NCI-H2196 (cell line): ENCODE measurements at regions not wholly inside any gene's neighbourhood (a gene's known extent, or its start where the extent isn't known, plus 50 kb on each side); places are given as distances from the start of the nearest gene placed in this dataset.
"Not testable (repeated sequence)": the region's sequence is repeated elsewhere in the genome, so short reads cannot be mapped to it uniquely, and the experiment has no call there.

Source experiments
- DNase-seq: peaks from one replicate; lab custom pipeline; 2025; ENCODE audit not compliant: unreplicated experiment; lab: John Stamatoyannopoulos, UW

GRCh38 chr9:95680306-95680705 lies 163.5 kb upstream of the PTCH1 start:
- not testable (repeated sequence) for DNase-seq

GRCh38 chr9:95679874-95680273 lies 163.1 kb upstream of the PTCH1 start:
- DNase-seq = no peak

- no peak for DNase-seq
Measured at GRCh38 chr9:95678759-95679158, 162.0 kb upstream of the PTCH1 start.

GRCh38 chr9:95670122-95670521 lies 153.4 kb upstream of the PTCH1 start:
- no peak for DNase-seq

GRCh38 chr9:95669253-95669652 lies 152.5 kb upstream of the PTCH1 start:
- no peak for DNase-seq

GRCh38 chr9:95667789-95668188 lies 151.0 kb upstream of the PTCH1 start:
- DNase-seq = no peak

- DNase-seq = no peak
Measured at GRCh38 chr9:95666785-95667155, 150.0 kb upstream of the PTCH1 start.

- no peak for DNase-seq
Measured at GRCh38 chr9:95666096-95666784, 149.5 kb upstream of the PTCH1 start.

- no peak for DNase-seq
Measured at GRCh38 chr9:95653246-95653645, 136.5 kb upstream of the PTCH1 start.

GRCh38 chr9:95650720-95651119 lies 133.9 kb upstream of the PTCH1 start:
- DNase-seq = no peak

GRCh38 chr9:95649801-95650213 lies 133.0 kb upstream of the PTCH1 start:
- no peak for DNase-seq

- DNase-seq = no peak
Measured at GRCh38 chr9:95648225-95648624, 131.5 kb upstream of the PTCH1 start.

GRCh38 chr9:95645992-95646391 lies 129.2 kb upstream of the PTCH1 start:
- DNase-seq = no peak

GRCh38 chr9:95645579-95645978 lies 128.8 kb upstream of the PTCH1 start:
- no peak for DNase-seq

GRCh38 chr9:95644377-95644776 lies 127.6 kb upstream of the PTCH1 start:
- no peak for DNase-seq

- DNase-seq = no peak
Measured at GRCh38 chr9:95643619-95644018, 126.8 kb upstream of the PTCH1 start.

GRCh38 chr9:95642189-95642588 lies 125.4 kb upstream of the PTCH1 start:
- no peak for DNase-seq

GRCh38 chr9:95641586-95641985 lies 124.8 kb upstream of the PTCH1 start:
- no peak for DNase-seq

- DNase-seq = no peak
Measured at GRCh38 chr9:95640336-95640735, 123.6 kb upstream of the PTCH1 start.

- DNase-seq = no peak
Measured at GRCh38 chr9:95635986-95636671, 119.4 kb upstream of the PTCH1 start.

- no peak for DNase-seq
Measured at GRCh38 chr9:95634536-95634935, 117.8 kb upstream of the PTCH1 start.

GRCh38 chr9:95634114-95634513 lies 117.3 kb upstream of the PTCH1 start:
- no peak for DNase-seq

GRCh38 chr9:95629585-95629984 lies 112.8 kb upstream of the PTCH1 start:
- no peak for DNase-seq
